GM12865 (cell line): ENCODE measurements at regions not wholly inside any gene's neighbourhood (a gene's known extent, or its start where the extent isn't known, plus 50 kb on each side); places are given as distances from the start of the nearest gene placed in this dataset.

Experiments used
- DNase-seq: peaks from one replicate; pipeline ENCODE4 v3.0.0; 2010; ENCODE audit warnings: low read depth
- H3K4me3 ChIP-seq: 2 replicates; pipeline ENCODE4 v1.5.1; 2011; ENCODE audit warnings: mild to moderate bottlenecking, low read depth, low read length, control low read depth
- CTCF ChIP-seq: IDR thresholded peaks from 2 replicates; pipeline ENCODE4 v1.5.1; 2011; ENCODE audit warnings: low read length, control low read depth, low read depth, inconsistent platforms; ENCODE audit not compliant: insufficient read depth; ENCODE audit errors: missing control alignments

DNA sequence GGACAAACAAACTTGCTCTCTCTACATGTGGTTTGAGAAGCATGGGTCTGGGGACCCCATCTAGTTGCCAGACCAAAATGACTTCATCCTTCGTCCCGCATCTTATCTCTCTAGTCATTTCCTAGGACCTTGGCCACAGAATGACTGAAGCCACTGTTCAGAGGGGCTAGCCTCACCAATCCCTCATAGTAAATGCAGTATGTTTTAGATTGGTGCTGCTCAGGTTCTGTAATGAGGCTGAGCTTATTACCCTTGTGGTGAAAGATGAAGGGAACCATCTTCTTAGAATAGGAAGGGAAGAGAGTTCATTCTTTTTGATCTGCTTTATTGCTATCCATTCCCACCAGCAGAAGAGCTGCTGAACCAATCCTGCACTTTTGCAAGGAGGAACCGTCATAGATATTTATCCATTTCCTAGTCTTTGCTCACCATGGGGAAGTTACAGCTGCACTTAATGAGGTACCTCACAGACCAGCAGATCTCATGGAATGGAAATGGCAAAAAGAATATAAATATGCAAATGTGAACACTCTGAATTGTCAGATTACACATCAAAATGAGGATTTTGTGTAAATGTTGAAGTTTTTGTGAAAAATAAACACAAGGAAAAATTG, 436.7 kb downstream of the LPIN1 start:
- DNase-seq: no peak

GRCh38 chr2:12192762-12193161, 446.3 kb downstream of the LPIN1 start:
- DNase-seq: no peak
- no peak for TF ChIP-seq CTCF
- H3K4me3 ChIP-seq: no peak overlapping the region

More for the DNA sequence above, 436.7 kb downstream of the LPIN1 start:
- H3K4me3 ChIP-seq: no peak overlapping the region
- TF ChIP-seq CTCF: no peak

DNA sequence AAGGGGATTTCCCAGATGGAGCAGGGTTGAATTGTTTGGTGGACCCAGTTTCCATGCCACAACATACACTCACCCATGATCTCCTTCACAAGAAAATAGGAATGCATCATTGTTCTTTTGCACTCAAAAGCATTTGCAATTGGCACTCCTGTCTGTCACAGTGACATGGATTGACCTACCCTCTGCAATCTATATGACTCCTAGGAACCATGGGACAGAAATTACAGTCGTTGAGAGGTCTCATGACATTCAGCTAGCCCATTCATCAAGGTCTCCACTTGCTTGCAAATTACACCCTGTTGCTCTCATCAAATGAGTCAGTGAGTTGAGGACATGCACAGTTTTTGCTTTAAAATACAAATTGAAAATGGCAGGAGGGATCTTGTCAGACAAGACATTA, 448.5 kb downstream of the LPIN1 start:
- no peak for DNase-seq
- TF ChIP-seq CTCF: no peak
- no peak overlapping the region for H3K4me3 ChIP-seq

GRCh38 chr2:12196495-12196894, 450.1 kb downstream of the LPIN1 start:
- H3K4me3 ChIP-seq: no peak overlapping the region
- no peak for TF ChIP-seq CTCF
- peak; percentile 32 for DNase-seq

DNA sequence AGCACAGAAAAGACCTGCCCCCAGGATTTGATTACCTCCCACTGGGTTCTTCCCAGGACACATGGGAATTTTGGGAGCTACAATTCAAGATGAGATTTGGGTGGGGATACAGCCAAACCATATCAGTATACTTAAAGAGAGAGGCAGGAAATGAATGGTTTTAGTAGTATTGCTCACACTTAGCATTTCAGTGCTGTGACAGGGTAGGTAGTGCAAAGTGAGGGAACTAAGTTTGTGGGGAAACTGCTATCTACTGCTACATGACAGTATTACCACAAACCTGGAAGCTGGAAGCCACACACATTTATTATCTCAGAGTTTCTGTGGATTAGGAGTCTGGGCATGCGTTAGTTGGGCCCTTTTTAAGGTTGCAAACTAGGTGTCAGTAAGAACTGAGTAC, 450.7 kb downstream of the LPIN1 start:
- no peak for TF ChIP-seq CTCF
- no peak for DNase-seq
- no peak overlapping the region for H3K4me3 ChIP-seq

GRCh38 chr2:12199491-12200211, 453.2 kb downstream of the LPIN1 start:
- TF ChIP-seq CTCF: no peak
- H3K4me3 ChIP-seq: no peak overlapping the region
- no peak for DNase-seq
